ENCODE measurements at regions not wholly inside any gene's neighbourhood (a gene's known extent, or its start where the extent isn't known, plus 50 kb on each side); places are given as distances from the start of the nearest gene placed in this dataset.

DNA sequence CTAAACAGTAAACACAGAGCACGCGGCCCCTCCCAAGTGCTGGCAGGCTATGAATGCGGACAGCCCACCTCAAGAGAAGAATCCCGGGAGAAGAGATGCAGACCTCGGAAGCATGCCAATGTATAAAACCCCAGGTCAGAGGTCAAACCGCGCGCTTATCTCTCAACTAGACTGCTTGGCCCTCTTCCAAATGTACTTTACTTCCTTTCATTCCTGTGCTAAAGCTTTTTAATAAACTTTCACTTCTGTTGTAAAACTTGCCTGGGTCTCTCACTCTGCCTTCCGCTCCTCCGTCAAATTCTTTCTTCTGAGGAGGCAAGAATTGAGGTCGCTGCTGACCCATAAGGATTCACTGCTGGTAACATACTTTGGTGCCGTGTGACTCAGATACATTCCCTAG, 216.0 kb downstream of the S1PR1 start:
- TF ChIP-seq, protein P1, sequence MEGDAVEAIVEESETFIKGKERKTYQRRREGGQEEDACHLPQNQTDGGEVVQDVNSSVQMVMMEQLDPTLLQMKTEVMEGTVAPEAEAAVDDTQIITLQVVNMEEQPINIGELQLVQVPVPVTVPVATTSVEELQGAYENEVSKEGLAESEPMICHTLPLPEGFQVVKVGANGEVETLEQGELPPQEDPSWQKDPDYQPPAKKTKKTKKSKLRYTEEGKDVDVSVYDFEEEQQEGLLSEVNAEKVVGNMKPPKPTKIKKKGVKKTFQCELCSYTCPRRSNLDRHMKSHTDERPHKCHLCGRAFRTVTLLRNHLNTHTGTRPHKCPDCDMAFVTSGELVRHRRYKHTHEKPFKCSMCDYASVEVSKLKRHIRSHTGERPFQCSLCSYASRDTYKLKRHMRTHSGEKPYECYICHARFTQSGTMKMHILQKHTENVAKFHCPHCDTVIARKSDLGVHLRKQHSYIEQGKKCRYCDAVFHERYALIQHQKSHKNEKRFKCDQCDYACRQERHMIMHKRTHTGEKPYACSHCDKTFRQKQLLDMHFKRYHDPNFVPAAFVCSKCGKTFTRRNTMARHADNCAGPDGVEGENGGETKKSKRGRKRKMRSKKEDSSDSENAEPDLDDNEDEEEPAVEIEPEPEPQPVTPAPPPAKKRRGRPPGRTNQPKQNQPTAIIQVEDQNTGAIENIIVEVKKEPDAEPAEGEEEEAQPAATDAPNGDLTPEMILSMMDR (IDR thresholded peaks at IDR 0.05), result no peak
- TF ChIP-seq, protein P2, sequence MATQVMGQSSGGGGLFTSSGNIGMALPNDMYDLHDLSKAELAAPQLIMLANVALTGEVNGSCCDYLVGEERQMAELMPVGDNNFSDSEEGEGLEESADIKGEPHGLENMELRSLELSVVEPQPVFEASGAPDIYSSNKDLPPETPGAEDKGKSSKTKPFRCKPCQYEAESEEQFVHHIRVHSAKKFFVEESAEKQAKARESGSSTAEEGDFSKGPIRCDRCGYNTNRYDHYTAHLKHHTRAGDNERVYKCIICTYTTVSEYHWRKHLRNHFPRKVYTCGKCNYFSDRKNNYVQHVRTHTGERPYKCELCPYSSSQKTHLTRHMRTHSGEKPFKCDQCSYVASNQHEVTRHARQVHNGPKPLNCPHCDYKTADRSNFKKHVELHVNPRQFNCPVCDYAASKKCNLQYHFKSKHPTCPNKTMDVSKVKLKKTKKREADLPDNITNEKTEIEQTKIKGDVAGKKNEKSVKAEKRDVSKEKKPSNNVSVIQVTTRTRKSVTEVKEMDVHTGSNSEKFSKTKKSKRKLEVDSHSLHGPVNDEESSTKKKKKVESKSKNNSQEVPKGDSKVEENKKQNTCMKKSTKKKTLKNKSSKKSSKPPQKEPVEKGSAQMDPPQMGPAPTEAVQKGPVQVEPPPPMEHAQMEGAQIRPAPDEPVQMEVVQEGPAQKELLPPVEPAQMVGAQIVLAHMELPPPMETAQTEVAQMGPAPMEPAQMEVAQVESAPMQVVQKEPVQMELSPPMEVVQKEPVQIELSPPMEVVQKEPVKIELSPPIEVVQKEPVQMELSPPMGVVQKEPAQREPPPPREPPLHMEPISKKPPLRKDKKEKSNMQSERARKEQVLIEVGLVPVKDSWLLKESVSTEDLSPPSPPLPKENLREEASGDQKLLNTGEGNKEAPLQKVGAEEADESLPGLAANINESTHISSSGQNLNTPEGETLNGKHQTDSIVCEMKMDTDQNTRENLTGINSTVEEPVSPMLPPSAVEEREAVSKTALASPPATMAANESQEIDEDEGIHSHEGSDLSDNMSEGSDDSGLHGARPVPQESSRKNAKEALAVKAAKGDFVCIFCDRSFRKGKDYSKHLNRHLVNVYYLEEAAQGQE (IDR thresholded peaks at IDR 0.05; ENCODE audit: insufficient read depth in 1 of 2, low read depth in 2 of 2, low read length in 1 of 2), result no peak
- TF ChIP-seq POLR2AphosphoS5 (IDR thresholded peaks at IDR 0.05; ENCODE audit: low read depth, low read length) (no peak), TCF7L2 (IDR thresholded peaks at IDR 0.05; ENCODE audit: low read depth, low read length) (no peak), SIN3A (IDR thresholded peaks at IDR 0.05; ENCODE audit: borderline replicate concordance, insufficient read depth, low read depth, low read length) (no peak)

Measured in Panc1 (cell line).